Activated T-cell treated with anti-CD3 and anti-CD28 coated beads, Interleukin-2, amount 50 U/mL, for 1 hour (primary cell): ENCODE measurements at regions not wholly inside any gene's neighbourhood (a gene's known extent, or its start where the extent isn't known, plus 50 kb on each side); places are given as distances from the start of the nearest gene placed in this dataset.
"Not testable (repeated sequence)": the region's sequence is repeated elsewhere in the genome, so short reads cannot be mapped to it uniquely, and the experiment has no call there.

ENCODE experiments used
- DNase-seq: peaks from one replicate; pipeline ENCODE4 v3.0.0-alpha.2; 2020

GRCh38 chr4:24363751-24364150 lies 220.6 kb downstream of the DHX15 start:
- no peak for DNase-seq

GRCh38 chr4:24352112-24352511 lies 232.2 kb downstream of the DHX15 start:
- no peak for DNase-seq

DNA sequence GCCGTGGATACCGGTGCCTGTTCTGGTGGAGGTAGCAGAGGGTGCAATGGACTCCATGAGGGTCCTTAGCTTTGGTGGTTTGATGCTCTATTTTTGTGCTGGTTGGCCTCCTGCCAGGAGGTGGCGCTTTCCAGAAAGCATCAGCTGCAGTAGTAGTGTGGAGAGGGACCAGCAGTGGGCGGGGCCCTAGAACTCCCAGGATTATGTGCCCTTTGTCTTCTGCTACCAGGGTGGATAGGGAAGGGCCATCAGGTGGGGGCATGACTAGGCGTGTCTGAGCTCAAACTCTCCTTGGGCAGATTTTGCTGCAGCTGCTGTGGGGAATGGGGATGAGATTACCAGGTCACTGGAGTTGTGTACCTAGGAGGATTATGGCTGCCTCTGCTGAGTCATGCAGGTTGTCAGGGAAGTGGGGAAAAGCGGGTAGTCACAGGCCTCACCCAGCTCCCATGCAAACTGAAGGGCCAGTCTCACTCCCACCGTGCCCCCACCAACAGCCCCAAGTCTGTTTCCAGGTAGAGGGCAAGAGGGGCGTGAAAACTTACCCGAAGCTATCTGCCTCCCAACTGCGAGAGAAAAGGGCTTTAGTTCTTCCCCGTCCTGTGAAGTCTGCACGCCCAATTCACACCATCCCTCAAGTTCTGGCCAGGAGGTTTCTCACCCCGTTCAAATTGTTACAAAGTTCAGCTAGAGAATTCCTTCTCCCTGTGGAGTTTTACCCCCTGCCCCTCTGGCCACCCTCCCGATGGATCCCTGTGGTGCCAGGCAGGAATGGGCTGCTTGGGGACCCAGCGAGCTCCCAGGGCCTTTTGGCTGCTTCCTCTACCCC lies 235.0 kb downstream of the DHX15 start:
- not testable (repeated sequence) for DNase-seq

DNA sequence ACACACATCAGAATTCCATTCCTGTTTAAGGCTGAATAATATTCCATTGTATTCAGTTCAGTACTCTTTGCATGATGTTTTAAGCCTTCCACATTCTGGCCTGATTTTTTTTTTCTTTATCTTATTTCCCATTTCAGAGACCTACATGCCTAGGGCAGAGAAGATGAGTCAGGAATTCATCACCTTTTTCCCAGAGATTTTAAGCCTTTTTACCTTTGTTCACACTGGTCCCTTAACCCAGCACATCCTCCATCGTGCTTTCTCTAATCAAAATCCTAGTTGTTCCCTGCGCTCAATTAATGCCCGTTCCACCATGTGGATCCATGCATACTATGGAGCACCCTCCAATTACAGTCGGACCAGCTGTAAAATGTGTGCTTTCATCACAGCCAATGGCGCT lies 245.1 kb downstream of the DHX15 start:
- no peak for DNase-seq

DNA sequence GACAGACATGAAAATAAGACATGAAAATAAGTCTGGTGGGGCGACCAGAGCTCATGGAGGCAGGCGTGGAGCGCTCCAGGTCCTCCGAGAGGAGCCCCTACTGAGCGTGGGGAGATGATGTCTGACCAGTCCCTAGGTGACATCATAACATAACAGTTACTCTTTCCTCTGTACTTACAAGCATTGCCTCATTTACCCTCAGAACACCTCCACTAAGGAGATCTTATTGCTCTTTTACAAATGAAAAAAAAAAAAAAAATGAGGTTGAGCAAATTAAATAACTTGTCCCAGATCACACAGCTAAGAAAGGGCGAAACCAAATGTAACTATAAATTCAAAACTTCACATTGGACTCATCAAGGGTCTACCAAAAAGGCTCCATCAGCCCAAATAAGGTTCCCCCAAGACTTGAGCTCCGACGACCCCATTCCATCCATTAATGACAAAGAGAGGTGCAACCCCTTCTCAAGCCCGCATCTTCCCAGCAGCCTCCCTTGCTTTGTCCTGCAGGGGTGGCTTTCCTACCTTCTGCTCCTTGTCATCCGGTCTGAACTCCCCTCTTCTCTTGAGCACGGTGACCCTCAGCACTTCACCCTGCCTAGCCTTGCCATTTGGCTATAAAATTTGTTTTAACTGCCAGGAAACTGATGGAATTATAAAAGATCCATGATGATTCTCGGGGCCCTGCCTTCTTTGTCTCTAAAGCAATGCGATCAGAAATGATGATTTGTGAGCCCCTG lies 246.7 kb downstream of the DHX15 start:
- no peak for DNase-seq

- DNase-seq: no peak
Observed at GRCh38 chr4:24335616-24336015, 248.7 kb downstream of the DHX15 start.

GRCh38 chr4:24334906-24335305 lies 249.4 kb downstream of the DHX15 start:
- DNase-seq: no peak

DNA sequence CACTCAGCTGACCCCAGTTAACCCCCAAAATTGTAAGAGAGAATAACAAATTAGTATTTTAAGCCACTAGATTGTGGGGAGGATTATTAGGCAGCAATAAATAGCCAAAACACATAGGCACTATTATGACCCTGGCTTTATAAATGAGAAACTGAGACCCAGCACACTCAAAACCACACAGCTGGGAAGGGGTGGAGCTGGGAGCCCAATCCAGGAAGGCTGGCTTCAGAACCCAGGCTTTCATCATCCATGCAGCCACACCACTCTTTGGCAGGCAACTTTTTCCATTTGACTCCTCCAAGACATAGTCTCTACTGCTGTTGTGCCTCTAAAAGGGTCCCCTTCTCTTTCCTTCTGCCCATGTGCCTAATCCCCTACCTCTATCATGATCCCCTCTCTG lies 253.8 kb downstream of the DHX15 start:
- DNase-seq: no peak

DNA sequence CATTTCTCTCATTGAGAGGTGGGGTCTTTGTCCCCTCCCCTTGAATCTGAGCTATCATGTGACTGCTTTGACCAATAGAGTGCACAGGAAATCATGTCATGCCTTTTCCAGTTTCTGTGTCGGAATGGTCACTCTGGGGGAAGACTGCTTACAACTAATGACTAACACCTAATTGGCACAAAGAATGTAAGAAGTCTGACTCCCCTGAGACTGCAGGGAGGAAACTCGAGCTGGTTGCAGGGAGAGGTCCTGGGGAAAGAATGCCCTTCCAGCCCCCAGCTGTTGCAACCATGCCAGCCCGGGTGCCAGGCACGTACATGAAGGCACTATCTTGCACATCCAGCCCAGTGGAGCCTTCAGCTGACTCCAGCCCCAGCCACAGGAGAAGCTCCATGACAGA lies 254.2 kb downstream of the DHX15 start:
- no peak for DNase-seq

- DNase-seq: no peak
Observed at GRCh38 chr4:24328711-24329110, 255.6 kb downstream of the DHX15 start.

DNA sequence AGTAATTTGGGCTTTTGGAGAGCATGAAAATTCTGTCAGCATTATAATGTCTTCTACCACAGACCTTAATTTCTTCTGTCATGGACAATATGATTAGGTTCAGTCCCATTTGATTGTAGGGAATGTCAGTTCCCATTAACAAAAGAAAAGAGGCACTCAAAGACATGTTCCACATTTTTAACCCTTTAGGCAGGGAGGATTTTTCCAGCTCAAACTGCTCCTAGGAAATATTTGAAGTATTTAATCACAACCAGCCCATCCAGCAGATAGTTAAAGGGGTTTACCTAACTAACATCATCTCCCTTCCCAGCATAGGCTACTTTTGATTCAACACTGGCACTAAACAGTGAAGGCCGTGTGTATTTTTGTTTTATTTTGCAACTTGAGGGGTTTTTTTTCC lies 256.0 kb downstream of the DHX15 start:
- no peak for DNase-seq

DNA sequence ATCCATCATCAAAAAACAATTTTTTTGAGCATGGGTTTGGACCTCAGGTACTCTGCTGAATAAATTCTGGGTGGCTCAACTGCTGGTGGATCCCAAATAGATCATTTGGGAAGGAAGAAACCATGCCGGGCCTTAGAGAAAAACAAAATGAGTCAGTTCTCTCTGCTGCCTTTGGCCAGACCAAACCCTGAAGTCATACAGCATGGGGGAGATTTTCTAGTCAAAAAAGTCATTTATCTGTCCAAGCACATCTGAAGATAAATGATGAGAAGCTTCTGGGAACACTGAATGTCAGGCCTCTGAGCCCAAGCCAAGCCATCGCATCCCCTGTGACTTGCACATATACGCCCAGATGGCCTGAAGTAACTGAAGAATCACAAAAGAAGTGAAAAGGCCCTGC lies 261.4 kb downstream of the DHX15 start:
- DNase-seq: no peak

DNA sequence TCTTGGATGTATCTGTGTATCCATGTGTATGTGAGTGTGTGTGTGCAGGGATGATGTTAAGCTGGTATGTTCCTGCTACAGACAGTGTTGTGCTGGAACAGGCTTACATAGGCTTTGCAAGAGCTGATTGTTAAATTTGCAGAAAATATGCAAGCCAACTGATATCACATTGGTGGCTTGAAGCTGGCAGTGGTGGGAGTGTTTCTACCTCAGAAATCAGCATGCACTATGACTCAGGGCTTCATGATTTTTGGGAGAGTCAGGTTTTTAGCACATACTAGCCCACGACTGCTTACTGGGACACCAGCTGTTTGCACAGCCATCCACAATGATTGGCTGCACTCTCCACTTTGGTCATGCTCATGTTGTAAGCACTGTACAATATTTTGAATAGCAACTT lies 261.8 kb downstream of the DHX15 start:
- no peak for DNase-seq

- no peak for DNase-seq
Observed at GRCh38 chr4:24321616-24322015, 262.7 kb downstream of the DHX15 start.

GRCh38 chr4:24321131-24321530 lies 263.2 kb downstream of the DHX15 start:
- no peak for DNase-seq

- no peak for DNase-seq
Observed at GRCh38 chr4:24319387-24319786, 265.0 kb downstream of the DHX15 start.

DNA sequence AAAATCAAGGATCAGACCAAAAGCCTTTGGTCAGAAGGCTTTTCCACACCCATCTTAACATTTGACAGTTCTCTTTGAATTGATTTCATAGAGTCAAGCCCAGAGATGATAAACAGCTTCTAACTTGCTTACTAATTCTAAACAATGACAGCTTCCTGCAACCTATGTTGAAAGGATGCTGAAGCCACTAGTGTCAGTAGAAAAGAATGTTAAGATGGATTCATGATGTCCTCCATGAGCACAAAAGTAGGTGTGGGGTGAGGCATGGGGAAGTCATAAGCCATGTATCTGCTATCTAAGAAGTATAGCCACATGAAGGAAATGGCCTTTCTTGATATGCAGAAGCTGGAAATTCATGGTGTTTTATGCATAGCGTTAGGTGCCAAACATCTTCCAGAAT lies 269.3 kb downstream of the DHX15 start:
- no peak for DNase-seq

GRCh38 chr4:24312261-24312913 lies 272.0 kb downstream of the DHX15 start:
- DNase-seq: no peak

GRCh38 chr4:24303926-24304325 lies 280.4 kb downstream of the DHX15 start:
- no peak for DNase-seq

DNA sequence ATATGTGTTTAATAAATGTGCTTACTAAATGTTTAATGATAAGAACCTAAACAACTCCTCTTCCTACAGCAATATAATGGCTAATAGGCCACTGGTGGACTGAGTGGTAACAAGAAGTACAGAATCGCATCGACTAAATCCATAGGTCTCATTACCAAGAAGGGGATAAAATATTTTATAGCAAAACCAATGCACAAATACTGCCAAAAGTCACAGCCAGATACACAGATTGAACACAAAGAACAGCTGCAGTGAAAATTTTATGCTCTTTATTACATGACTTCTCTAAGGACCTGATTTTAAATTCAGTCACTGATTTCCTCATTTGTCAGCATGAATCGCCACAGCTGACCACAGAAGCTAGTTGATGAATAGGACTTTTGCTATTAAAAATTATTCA lies 285.4 kb downstream of the DHX15 start:
- no peak for DNase-seq

- DNase-seq: no peak
Observed at GRCh38 chr4:24287096-24287495, 297.3 kb downstream of the DHX15 start.

- DNase-seq: no peak
Observed at GRCh38 chr4:24285759-24286158, 298.6 kb downstream of the DHX15 start.

DNA sequence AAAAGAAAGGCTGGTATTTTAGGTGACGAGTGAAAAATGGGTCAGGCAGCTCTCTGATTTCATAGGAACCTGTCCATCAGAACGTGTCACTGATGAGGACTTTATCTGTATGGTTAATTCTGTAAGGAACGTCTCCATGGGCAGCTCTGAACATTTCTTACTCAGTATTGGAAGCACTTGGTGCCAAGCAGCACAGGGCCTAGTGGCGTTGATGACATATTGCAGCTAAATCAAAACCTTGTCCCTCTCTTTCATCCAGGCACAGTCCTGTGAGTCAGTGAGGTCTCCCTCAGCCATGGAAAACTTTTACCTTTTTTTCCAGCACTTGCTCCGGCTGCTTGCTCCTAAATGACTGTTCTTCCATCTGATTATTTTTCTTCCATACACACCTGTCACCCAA lies 301.9 kb downstream of the DHX15 start:
- no peak for DNase-seq

GRCh38 chr4:24279911-24280375 lies 304.4 kb downstream of the DHX15 start:
- DNase-seq: no peak
